Hepatocyte (in vitro differentiated cells): ENCODE measurements at regions not wholly inside any gene's neighbourhood (a gene's known extent, or its start where the extent isn't known, plus 50 kb on each side); places are given as distances from the start of the nearest gene placed in this dataset.

Source experiments
- DNase-seq: peaks from one replicate; pipeline ENCODE4 v3.0.0-alpha.2; 2016; ENCODE audit warnings: low spot score
- H2AFZ ChIP-seq: fragments of 200-600 bp; sonication (generic); 2 replicates; pipeline ENCODE4 v1.6.0; 2016; ENCODE audit warnings: antibody characterized with exemption, mild to moderate bottlenecking
- H3K27ac ChIP-seq: fragments of 200-600 bp; sonication (generic); 2 replicates; pipeline ENCODE4 v1.5.1; 2016; ENCODE audit warnings: mild to moderate bottlenecking
- H3K27me3 ChIP-seq: fragments of 200-600 bp; sonication (generic); 2 replicates; pipeline ENCODE4 v1.6.1; 2016
- H3K36me3 ChIP-seq: fragments of 200-600 bp; sonication (generic); replicated peaks from 2 replicates; pipeline ENCODE4 v1.5.1; 2016; ENCODE audit warnings: low read depth; ENCODE audit not compliant: insufficient read depth
- H3K4me1 ChIP-seq: fragments of 200-600 bp; sonication (generic); 2 replicates; pipeline ENCODE4 v1.5.1; 2016; ENCODE audit warnings: mild to moderate bottlenecking, moderate library complexity; ENCODE audit not compliant: insufficient read depth
- H3K4me2 ChIP-seq: fragments of 200-600 bp; sonication (generic); 2 replicates; pipeline ENCODE4 v1.6.0; 2016
- H3K4me3 ChIP-seq: fragments of 200-600 bp; sonication (generic); 2 replicates; pipeline ENCODE4 v1.5.1; 2016; ENCODE audit warnings: mild to moderate bottlenecking
- H3K79me2 ChIP-seq: fragments of 200-600 bp; sonication (generic); 2 replicates; pipeline ENCODE4 v1.6.0; 2017; ENCODE audit warnings: mild to moderate bottlenecking
- H3K9me2 ChIP-seq: fragments of 200-600 bp; sonication (generic); replicated peaks from 2 replicates; pipeline ENCODE4 v1.6.0; 2017; ENCODE audit warnings: mild to moderate bottlenecking; ENCODE audit not compliant: insufficient read depth
- H3K9me3 ChIP-seq: fragments of 200-600 bp; sonication (generic); 2 replicates; pipeline ENCODE4 v1.5.1; 2016; ENCODE audit warnings: low read depth, mild to moderate bottlenecking
- H4K20me1 ChIP-seq: fragments of 200-600 bp; sonication (generic); 2 replicates; pipeline ENCODE4 v1.6.0; 2016; ENCODE audit warnings: mild to moderate bottlenecking; ENCODE audit not compliant: insufficient read depth, poor library complexity, severe bottlenecking
- CTCF ChIP-seq: fragments of 200-600 bp; sonication (generic); IDR thresholded peaks from 2 replicates; pipeline ENCODE4 v1.5.1; 2016; ENCODE audit warnings: antibody characterized with exemption, mild to moderate bottlenecking; ENCODE audit not compliant: poor library complexity
- EZH2 ChIP-seq: fragments of 200-600 bp; sonication (generic); IDR thresholded peaks from 2 replicates; pipeline ENCODE4 v1.6.1; 2016; ENCODE audit warnings: antibody characterized with exemption, mild to moderate bottlenecking, borderline replicate concordance
- EZH2phosphoT487 ChIP-seq: fragments of 200-600 bp; sonication (generic); IDR thresholded peaks from one replicate; pipeline ENCODE4 v1.6.1; 2018; ENCODE audit warnings: antibody characterized with exemption, mild to moderate bottlenecking, low read depth, moderate library complexity; ENCODE audit not compliant: unreplicated experiment, severe bottlenecking
- WGBS: methylation state at CpG from one replicate; pipeline ENCODE4 v1.1.6; 2016; ENCODE audit warnings: low lambda C conversion rate; ENCODE audit errors: missing lambda C conversion rate; 5-methylcytosine and 5-hydroxymethylcytosine counted together

GRCh38 chr2:58503918-58504317, 262.8 kb upstream of the FANCL start:
- H3K9me2 ChIP-seq, result no peaks in the 10 kb centered on the region
- no peaks in the 10 kb centered on the region for H3K79me2 ChIP-seq
- no peak overlapping the region for H3K4me2 ChIP-seq
- no peaks in the 10 kb centered on the region for H3K9me3 ChIP-seq
- H3K4me3 ChIP-seq, result no peak overlapping the region
- WGBS, result 78% methylated on average over 1 of the region's 1 CpG
- H3K4me1 ChIP-seq, result no peaks in the 10 kb centered on the region
- no peak for DNase-seq
- TF ChIP-seq CTCF (no peak), EZH2 (no peak), EZH2phosphoT487 (no peak)
- H3K27ac ChIP-seq, result no peak overlapping the region
- no peak overlapping the region for H2AFZ ChIP-seq
- H4K20me1 ChIP-seq, result no peaks in the 10 kb centered on the region
- no peaks in the 10 kb centered on the region for H3K36me3 ChIP-seq
- H3K27me3 ChIP-seq, result no peaks in the 10 kb centered on the region

GRCh38 chr2:58502931-58503330, 261.8 kb upstream of the FANCL start:
- H2AFZ ChIP-seq, result no peak overlapping the region
- no peak for TF ChIP-seq EZH2
- no peak for TF ChIP-seq EZH2phosphoT487
- no peak for TF ChIP-seq CTCF
- H3K9me2 ChIP-seq, result no peaks in the 10 kb centered on the region
- H3K36me3 ChIP-seq, result no peaks in the 10 kb centered on the region
- H3K27me3 ChIP-seq, result no peaks in the 10 kb centered on the region
- no peaks in the 10 kb centered on the region for H4K20me1 ChIP-seq
- no peak for DNase-seq
- WGBS, result 84% methylated on average over 3 of the region's 3 CpGs
- no peaks in the 10 kb centered on the region for H3K79me2 ChIP-seq
- H3K4me2 ChIP-seq, result no peak overlapping the region
- H3K4me1 ChIP-seq, result no peaks in the 10 kb centered on the region
- no peak overlapping the region for H3K27ac ChIP-seq
- H3K4me3 ChIP-seq, result no peak overlapping the region
- no peaks in the 10 kb centered on the region for H3K9me3 ChIP-seq

- TF ChIP-seq EZH2, result no peak
- no peak overlapping the region for H3K4me2 ChIP-seq
- DNase-seq, result no peak
- no peaks in the 10 kb centered on the region for H3K79me2 ChIP-seq
- no peaks in the 10 kb centered on the region for H3K4me1 ChIP-seq
- H3K9me3 ChIP-seq, result no peaks in the 10 kb centered on the region
- H3K27ac ChIP-seq, result no peak overlapping the region
- H3K36me3 ChIP-seq, result no peaks in the 10 kb centered on the region
- WGBS, result 89% methylated on average over 11 of the region's 11 CpGs
- no peaks in the 10 kb centered on the region for H3K27me3 ChIP-seq
- H2AFZ ChIP-seq, result no peak overlapping the region
- H3K9me2 ChIP-seq, result no peaks in the 10 kb centered on the region
- H3K4me3 ChIP-seq, result no peak overlapping the region
- H4K20me1 ChIP-seq, result no peaks in the 10 kb centered on the region
Measured at GRCh38 chr2:58501371-58502160, 260.4 kb upstream of the FANCL start.

- no peak for TF ChIP-seq EZH2phosphoT487
- no peak for TF ChIP-seq CTCF
- no peak for TF ChIP-seq EZH2
- Histone ChIP-seq H3K4me1 (no peaks in the 10 kb centered on the region), H2AFZ (no peak overlapping the region), H3K79me2 (no peaks in the 10 kb centered on the region), H3K36me3 (no peaks in the 10 kb centered on the region), H3K27ac (no peak overlapping the region), H3K4me2 (no peak overlapping the region), H3K27me3 (no peaks in the 10 kb centered on the region), H3K9me3 (no peaks in the 10 kb centered on the region), H4K20me1 (no peaks in the 10 kb centered on the region), H3K4me3 (no peak overlapping the region), H3K9me2 (no peaks in the 10 kb centered on the region)
- DNase-seq, result no peak
- WGBS, result 23% methylated on average over 3 of the region's 3 CpGs
Measured at GRCh38 chr2:58497168-58497567, 256.0 kb upstream of the FANCL start.
